Lower leg skin (tissue), 4 donors: ENCODE measurements at regions not wholly inside any gene's neighbourhood (a gene's known extent, or its start where the extent isn't known, plus 50 kb on each side); places are given as distances from the start of the nearest gene placed in this dataset.

Source experiments
- DNase-seq, 2 donors: peaks; one replicate each; pipeline ENCODE4 v3.0.0-alpha.2; 2019; ENCODE audit warnings: low spot score in 2 of 2
- H3K4me3 ChIP-seq: fragments of 200-600 bp; sonication (generic); 2 replicates; pipeline ENCODE4 v1.5.1; 2017; ENCODE audit warnings: mild to moderate bottlenecking, low read depth; ENCODE audit not compliant: poor library complexity, severe bottlenecking
- CTCF ChIP-seq, 3 donors: fragments of 450-650 bp; IDR thresholded peaks; one replicate each; pipeline ENCODE4 v1.5.1; 2016; ENCODE audit warnings: antibody characterized with exemption in 3 of 3, mild to moderate bottlenecking in 3 of 3, moderate library complexity in 2 of 3
- POLR2A ChIP-seq, 2 donors: fragments of 450-650 bp; IDR thresholded peaks; one replicate each; pipeline ENCODE4 v1.6.1; 2016 to 2017; ENCODE audit warnings: antibody characterized with exemption in 2 of 2, mild to moderate bottlenecking in 1 of 2, moderate library complexity in 1 of 2
- WGBS, 2 donors: methylation state at CpG; one replicate each; pipeline ENCODE4 v1.1.5; 2018; 5-methylcytosine and 5-hydroxymethylcytosine counted together
- intact Hi-C: fragments of 100-400 bp; cut with DNase I; formaldehyde crosslinking; loops from one replicate; pipeline ENCODE4 v1.15.0; 2023; ENCODE audit warnings: low total_unique reads

GRCh38 chr6:2433711-2434110 lies 188.3 kb upstream of the GMDS start:
- no peak overlapping the region for H3K4me3 ChIP-seq
- intact Hi-C loops: no loop called here
- WGBS, 2 donors: 95 to 96% methylated on average over 5 to 6 of the region's 9 CpGs
- no peak for TF ChIP-seq CTCF (IDR thresholded peaks at IDR 0.05)
- TF ChIP-seq POLR2A (IDR thresholded peaks at IDR 0.05): no peak
- DNase-seq: no peak

- no peak for TF ChIP-seq POLR2A (IDR thresholded peaks at IDR 0.05)
- no peak for TF ChIP-seq CTCF (IDR thresholded peaks at IDR 0.05)
- 94 to 98% methylated on average over 5 of the region's 5 CpGs for WGBS, 2 donors
- no peak for DNase-seq
- intact Hi-C loops: no loop called here
- H3K4me3 ChIP-seq: no peak overlapping the region
These were observed 187.9 kb upstream of the GMDS start for GRCh38 chr6:2433266-2433665.

- no peak for TF ChIP-seq POLR2A (IDR thresholded peaks at IDR 0.05)
- H3K4me3 ChIP-seq: no peak overlapping the region
- DNase-seq: no peak
- 77 to 79% methylated on average over 5 of the region's 5 CpGs for WGBS, 2 donors
- intact Hi-C loops: no loop called here
These were observed 186.9 kb upstream of the GMDS start for GRCh38 chr6:2432292-2432691.

GRCh38 chr6:2430612-2431011 lies 185.2 kb upstream of the GMDS start:
- no peak for DNase-seq
- intact Hi-C loops: no loop called here
- 87 to 90% methylated on average over 3 of the region's 3 CpGs for WGBS, 2 donors
- TF ChIP-seq POLR2A (IDR thresholded peaks at IDR 0.05) (no peak), CTCF (IDR thresholded peaks at IDR 0.05) (no peak)
- H3K4me3 ChIP-seq: no peak overlapping the region

- WGBS, 2 donors: 77 to 81% methylated on average over 6 of the region's 6 CpGs
- H3K4me3 ChIP-seq: no peak overlapping the region
- intact Hi-C loops: no loop called here
- DNase-seq: no peak
- TF ChIP-seq POLR2A (IDR thresholded peaks at IDR 0.05) (no peak), CTCF (IDR thresholded peaks at IDR 0.05) (no peak)
These were observed 184.1 kb upstream of the GMDS start for GRCh38 chr6:2429460-2429859.

GRCh38 chr6:2429032-2429431 lies 183.6 kb upstream of the GMDS start:
- H3K4me3 ChIP-seq: no peak overlapping the region
- DNase-seq: no peak
- 90 to 93% methylated on average over 1 of the region's 1 CpG for WGBS, 2 donors
- intact Hi-C loops: no loop called here
- no peak for TF ChIP-seq POLR2A (IDR thresholded peaks at IDR 0.05)
- no peak for TF ChIP-seq CTCF (IDR thresholded peaks at IDR 0.05)
